ENCODE measurements at regions not wholly inside any gene's neighbourhood (a gene's known extent, or its start where the extent isn't known, plus 50 kb on each side); places are given as distances from the start of the nearest gene placed in this dataset.

- DNase-seq (ENCODE audit: low read depth in 4 of 4, low spot score in 3 of 4): no peak
These were observed 89.5 kb upstream of the MANEA start for GRCh38 chr6:95487817-95488216.

- no peak for DNase-seq (ENCODE audit: low read depth in 4 of 4, low spot score in 3 of 4)
These were observed 88.0 kb upstream of the MANEA start for GRCh38 chr6:95489185-95489863.

- no peak for DNase-seq (ENCODE audit: low read depth in 4 of 4, low spot score in 3 of 4)
These were observed 80.4 kb upstream of the MANEA start for GRCh38 chr6:95496769-95497426.

GRCh38 chr6:95501032-95501904, 76.1 kb upstream of the MANEA start:
- DNase-seq (ENCODE audit: low read depth in 4 of 4, low spot score in 3 of 4): no peak

- no peak for DNase-seq (ENCODE audit: low read depth in 4 of 4, low spot score in 3 of 4)
These were observed 73.8 kb upstream of the MANEA start for GRCh38 chr6:95503568-95503967.

- no peak for DNase-seq (ENCODE audit: low read depth in 4 of 4, low spot score in 3 of 4)
These were observed 65.9 kb upstream of the MANEA start for GRCh38 chr6:95511404-95511803.

GRCh38 chr6:95515975-95516374, 61.4 kb upstream of the MANEA start:
- DNase-seq (ENCODE audit: low read depth in 4 of 4, low spot score in 3 of 4): no peak

GRCh38 chr6:95517004-95517403, 60.3 kb upstream of the MANEA start:
- no peak for DNase-seq (ENCODE audit: low read depth in 4 of 4, low spot score in 3 of 4)

- DNase-seq (ENCODE audit: low read depth in 4 of 4, low spot score in 3 of 4): no peak
These were observed 59.8 kb upstream of the MANEA start for GRCh38 chr6:95517568-95517967.

GRCh38 chr6:95518630-95519227, 58.6 kb upstream of the MANEA start:
- DNase-seq (ENCODE audit: low read depth in 4 of 4, low spot score in 3 of 4): no peak

GRCh38 chr6:95519228-95520037, 57.9 kb upstream of the MANEA start:
- no peak for DNase-seq (ENCODE audit: low read depth in 4 of 4, low spot score in 3 of 4)

- no peak for DNase-seq (ENCODE audit: low read depth in 4 of 4, low spot score in 3 of 4)
These were observed 56.2 kb upstream of the MANEA start for GRCh38 chr6:95521181-95521580.
